PC-3 (cell line): ENCODE measurements at regions not wholly inside any gene's neighbourhood (a gene's known extent, or its start where the extent isn't known, plus 50 kb on each side); places are given as distances from the start of the nearest gene placed in this dataset.

Experiments used
- ATAC-seq: fragments of 200-7000 bp; cut with Tn5 transposase; 2 replicates; pipeline ENCODE4 v1.9.1; 2020; ENCODE audit warnings: mild to moderate bottlenecking, moderate library complexity
- BruUV-seq: library from RNA; stranded (reverse); fragments of 400-500 nt; replicated peaks from 2 replicates; lab custom pipeline; 2021; lab: Mats Ljungman, UMichigan
- CTCF ChIA-PET: fragments of 300-600 bp; sonication (Branson Sonifier 250); formaldehyde crosslinking; loops from one replicate; lab custom pipeline; 2022; ENCODE audit warnings: antibody characterized with exemption; lab: Charles Lee
- POLR2A ChIA-PET: fragments of 300-600 bp; sonication (Branson Sonifier 250); formaldehyde crosslinking; loops from one replicate; lab custom pipeline; 2022; ENCODE audit warnings: antibody characterized with exemption; ENCODE audit not compliant: unreplicated experiment; lab: Charles Lee
- DNase-seq: peaks from one replicate; pipeline ENCODE4 v3.0.0-alpha.2; 2015
- H2AFZ ChIP-seq: fragments of 300-600 bp; sonication (generic); 2 replicates; pipeline ENCODE4 v1.6.0; 2016; ENCODE audit warnings: antibody characterized with exemption, low read length
- H3F3A ChIP-seq: fragments of 300-600 bp; sonication (generic); one replicate; pipeline ENCODE4 v1.6.0; 2017; ENCODE audit warnings: antibody characterized with exemption, low read length, control low read depth, mild to moderate bottlenecking; ENCODE audit not compliant: unreplicated experiment
- H3K27ac ChIP-seq: fragments of 300-600 bp; sonication (generic); 2 replicates; pipeline ENCODE4 v1.5.1; 2016; ENCODE audit warnings: mild to moderate bottlenecking, low read length
- H3K27me3 ChIP-seq: fragments of 300-600 bp; sonication (generic); 2 replicates; pipeline ENCODE4 v1.6.1; 2016; ENCODE audit warnings: low read length, mixed read lengths
- H3K36me3 ChIP-seq: fragments of 300-600 bp; sonication (generic); 2 replicates; pipeline ENCODE4 v1.6.1; 2016; ENCODE audit warnings: low read depth, mixed run types, low read length, mixed read lengths
- H3K4me1 ChIP-seq: fragments of 300-600 bp; sonication (generic); 2 replicates; pipeline ENCODE4 v1.5.1; 2016; ENCODE audit warnings: low read length; ENCODE audit not compliant: insufficient read depth
- H3K4me2 ChIP-seq: fragments of 300-600 bp; sonication (generic); 2 replicates; pipeline ENCODE4 v1.6.0; 2016; ENCODE audit warnings: low read length
- H3K4me3 ChIP-seq: fragments of 300-600 bp; sonication (generic); 2 replicates; pipeline ENCODE4 v1.5.1; 2016; ENCODE audit warnings: mild to moderate bottlenecking, low read length, mixed read lengths
- H3K79me2 ChIP-seq: fragments of 300-600 bp; sonication (generic); 2 replicates; pipeline ENCODE4 v1.6.1; 2017; ENCODE audit warnings: low read length, mixed read lengths
- H3K9ac ChIP-seq: fragments of 300-600 bp; sonication (generic); 2 replicates; pipeline ENCODE4 v1.6.0; 2016; ENCODE audit warnings: mild to moderate bottlenecking, low read length
- H3K9me2 ChIP-seq: fragments of 300-600 bp; sonication (generic); replicated peaks from 2 replicates; pipeline ENCODE4 v1.6.1; 2016; ENCODE audit warnings: mixed run types, low read length, mixed read lengths
- H3K9me3 ChIP-seq: fragments of 300-600 bp; sonication (generic); 2 replicates; pipeline ENCODE4 v1.6.1; 2016; ENCODE audit warnings: low read length, mixed read lengths
- H4K20me1 ChIP-seq: fragments of 300-600 bp; sonication (generic); 2 replicates; pipeline ENCODE4 v1.6.1; 2016; ENCODE audit warnings: low read length, mixed read lengths
- EZH2 ChIP-seq: fragments of 300-600 bp; sonication (generic); IDR thresholded peaks from one replicate; pipeline ENCODE4 v1.6.1; 2017; ENCODE audit warnings: antibody characterized with exemption, mild to moderate bottlenecking, low read length; ENCODE audit not compliant: unreplicated experiment
- EZH2phosphoT487 ChIP-seq: fragments of 300-600 bp; sonication (generic); IDR thresholded peaks from 2 replicates; pipeline ENCODE4 v1.6.1; 2018; ENCODE audit warnings: mild to moderate bottlenecking, antibody characterized with exemption, low read length, borderline replicate concordance
- intact Hi-C: fragments of 100-400 bp; cut with micrococcal nuclease; formaldehyde crosslinking; loops from 2 replicates; pipeline ENCODE4 v1.9.0; 2023
- TF ChIP-seq, protein P1 (sequence below): fragments of 300-600 bp; sonication (generic); conservative IDR thresholded peaks from 2 replicates; pipeline ENCODE4 v1.5.1; 2017; ENCODE audit warnings: antibody characterized with exemption, low read depth, mild to moderate bottlenecking, low read length

DNA sequence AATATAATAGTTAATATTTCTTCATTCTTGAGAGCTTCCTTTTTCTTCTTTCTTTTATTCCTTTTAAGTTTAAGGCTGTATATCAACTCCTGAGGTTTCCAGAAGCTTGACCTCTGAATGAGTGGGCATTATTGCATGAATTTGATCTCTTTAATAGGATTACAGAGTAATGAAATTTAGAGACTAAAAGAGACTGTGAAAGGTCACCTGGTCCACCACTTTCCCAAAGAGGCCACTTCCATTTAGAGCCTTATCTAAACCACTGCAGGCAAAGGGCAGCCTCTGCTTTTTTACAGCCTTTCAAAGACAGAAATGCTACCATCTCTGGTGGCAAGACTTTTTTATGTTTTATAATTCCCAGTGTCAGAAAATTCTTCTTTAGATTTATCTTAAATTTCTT, 215.3 kb upstream of the HS3ST5 start:
- Histone ChIP-seq H3K79me2 (no peaks in the 10 kb centered on the region), H3K9me2 (no peaks in the 10 kb centered on the region), H3F3A (no peaks in the 10 kb centered on the region), H4K20me1 (no peaks in the 10 kb centered on the region), H3K4me2 (no peak overlapping the region), H3K9ac (no peak overlapping the region), H3K36me3 (no peaks in the 10 kb centered on the region), H3K27ac (no peak overlapping the region), H2AFZ (no peak overlapping the region), H3K27me3 (no peaks in the 10 kb centered on the region), H3K4me1 (no peaks in the 10 kb centered on the region), H3K4me3 (no peak overlapping the region), H3K9me3 (no peaks in the 10 kb centered on the region)
- POLR2A ChIA-PET, result no interaction called here
- no TSS peak for BruUV-seq
- CTCF ChIA-PET, result no interaction called here
- ATAC-seq (no peak), DNase-seq (no peak)
- intact Hi-C loops, result no loop called here
- no peak for TF ChIP-seq EZH2phosphoT487

DNA sequence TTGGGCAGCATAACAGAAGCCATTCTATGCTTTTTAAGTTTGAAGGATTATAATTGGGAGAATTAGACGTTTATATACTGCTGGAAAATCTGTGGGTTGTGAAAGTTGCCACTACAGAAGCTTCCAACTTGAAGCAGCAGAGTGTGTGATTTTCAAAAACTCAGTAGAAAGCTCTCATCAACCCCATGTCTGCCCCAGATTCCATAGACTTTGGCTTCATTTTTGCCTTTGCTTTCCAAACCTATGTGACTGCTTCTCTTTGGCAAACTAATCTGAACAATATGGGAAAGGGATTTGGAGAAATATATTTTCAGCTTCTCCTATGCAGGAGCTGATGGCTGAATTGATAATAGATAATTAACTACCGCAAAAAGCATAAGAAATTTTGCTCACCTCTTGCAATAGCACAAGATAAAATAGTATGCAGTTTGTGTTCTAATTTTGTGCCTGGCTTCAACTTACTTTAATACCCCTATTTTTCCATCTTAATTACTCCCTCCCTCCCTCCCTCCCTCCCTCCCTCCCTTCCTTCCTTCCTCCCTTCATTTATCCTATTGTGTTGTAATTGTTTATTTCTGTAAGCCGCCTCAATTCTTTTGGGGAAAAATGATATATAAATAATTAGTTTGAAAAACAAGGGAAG, 214.1 kb upstream of the HS3ST5 start:
- POLR2A ChIA-PET, result no interaction called here

DNA sequence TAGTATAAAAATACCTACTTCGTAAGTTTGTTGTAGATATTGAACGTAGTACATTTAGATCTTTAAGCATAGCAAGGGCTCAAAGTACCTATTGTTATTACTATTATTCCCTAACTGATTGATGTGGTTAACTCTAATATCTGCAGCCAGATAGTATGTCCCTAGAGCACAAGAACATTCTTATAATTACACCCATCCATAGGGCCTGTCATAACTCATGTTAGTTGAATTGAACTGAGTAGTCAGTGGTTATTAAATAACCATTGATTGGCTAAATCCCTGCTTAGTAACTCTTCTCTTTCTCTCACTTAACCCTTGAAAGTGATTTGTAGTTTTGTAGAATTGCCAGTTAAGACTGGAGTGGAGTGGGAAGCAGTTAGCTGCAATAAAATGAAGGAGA, 207.5 kb upstream of the HS3ST5 start:
- H3K27me3 ChIP-seq, result no peaks in the 10 kb centered on the region
- DNase-seq (no peak), ATAC-seq (no peak)
- no peaks in the 10 kb centered on the region for H3K79me2 ChIP-seq
- ChIA-PET CTCF (no interaction called here), POLR2A (no interaction called here)
- TF ChIP-seq EZH2 (no peak), EZH2phosphoT487 (no peak)
- TF ChIP-seq, protein P1, sequence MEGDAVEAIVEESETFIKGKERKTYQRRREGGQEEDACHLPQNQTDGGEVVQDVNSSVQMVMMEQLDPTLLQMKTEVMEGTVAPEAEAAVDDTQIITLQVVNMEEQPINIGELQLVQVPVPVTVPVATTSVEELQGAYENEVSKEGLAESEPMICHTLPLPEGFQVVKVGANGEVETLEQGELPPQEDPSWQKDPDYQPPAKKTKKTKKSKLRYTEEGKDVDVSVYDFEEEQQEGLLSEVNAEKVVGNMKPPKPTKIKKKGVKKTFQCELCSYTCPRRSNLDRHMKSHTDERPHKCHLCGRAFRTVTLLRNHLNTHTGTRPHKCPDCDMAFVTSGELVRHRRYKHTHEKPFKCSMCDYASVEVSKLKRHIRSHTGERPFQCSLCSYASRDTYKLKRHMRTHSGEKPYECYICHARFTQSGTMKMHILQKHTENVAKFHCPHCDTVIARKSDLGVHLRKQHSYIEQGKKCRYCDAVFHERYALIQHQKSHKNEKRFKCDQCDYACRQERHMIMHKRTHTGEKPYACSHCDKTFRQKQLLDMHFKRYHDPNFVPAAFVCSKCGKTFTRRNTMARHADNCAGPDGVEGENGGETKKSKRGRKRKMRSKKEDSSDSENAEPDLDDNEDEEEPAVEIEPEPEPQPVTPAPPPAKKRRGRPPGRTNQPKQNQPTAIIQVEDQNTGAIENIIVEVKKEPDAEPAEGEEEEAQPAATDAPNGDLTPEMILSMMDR, result no peak
- no peaks in the 10 kb centered on the region for H3F3A ChIP-seq
- BruUV-seq, result no TSS peak
- no peak overlapping the region for H3K4me2 ChIP-seq
- no peak overlapping the region for H3K9ac ChIP-seq
- no peak overlapping the region for H3K27ac ChIP-seq
- intact Hi-C loops, result no loop called here
- no peaks in the 10 kb centered on the region for H3K36me3 ChIP-seq
- no peaks in the 10 kb centered on the region for H4K20me1 ChIP-seq
- H3K4me1 ChIP-seq, result no peaks in the 10 kb centered on the region
- H3K9me2 ChIP-seq, result no peaks in the 10 kb centered on the region
- no peaks in the 10 kb centered on the region for H3K9me3 ChIP-seq
- no peak overlapping the region for H2AFZ ChIP-seq
- no peak overlapping the region for H3K4me3 ChIP-seq

More for the DNA sequence above, 214.1 kb upstream of the HS3ST5 start:
- Histone ChIP-seq H3K27ac (no peak overlapping the region), H3F3A (no peaks in the 10 kb centered on the region), H3K27me3 (no peaks in the 10 kb centered on the region), H4K20me1 (no peaks in the 10 kb centered on the region), H3K9ac (no peak overlapping the region), H3K9me2 (no peaks in the 10 kb centered on the region), H3K4me3 (no peak overlapping the region), H3K36me3 (no peaks in the 10 kb centered on the region), H3K4me2 (no peak overlapping the region), H3K4me1 (no peaks in the 10 kb centered on the region), H3K79me2 (no peaks in the 10 kb centered on the region), H2AFZ (no peak overlapping the region), H3K9me3 (no peaks in the 10 kb centered on the region)
- no peak for ATAC-seq
- no peak for DNase-seq
- TF ChIP-seq, protein P1, result no peak
- no peak for TF ChIP-seq EZH2phosphoT487
- TF ChIP-seq EZH2, result no peak
- intact Hi-C loops, result no loop called here
- BruUV-seq, result no TSS peak
- CTCF ChIA-PET, result interaction anchor here (0.7 kb wide), 1 partner anchor 307 kb away, joined by 10 read pairs; no protein-coding TSS in a partner anchor
